ENCODE measurements at regions not wholly inside any gene's neighbourhood (a gene's known extent, or its start where the extent isn't known, plus 50 kb on each side); places are given as distances from the start of the nearest gene placed in this dataset.
A peak's percentile ranks its signal among the peaks of the same experiment; 100 is the strongest.

GRCh38 chr10:89829262-89829886, 128.0 kb downstream of the KIF20B start:
- Histone ChIP-seq H3K4me1 (no peaks in the 10 kb centered on the region), H3K9me3 (peaks cover 0 to 8% (median 0%) of the 10 kb centered on the region in 4 donors), H3K27me3 (no peaks in the 10 kb centered on the region), H3K27ac (no peak overlapping the region), H3K36me3 (no peaks in the 10 kb centered on the region), H3K4me3 (no peak overlapping the region)
- intact Hi-C loops (cut with DNase I; ENCODE audit: low total_unique reads): no loop called here
- TF ChIP-seq EP300 (IDR thresholded peaks at IDR 0.05): no peak
- WGBS, 5 donors: 92 to 96% (median 95%) methylated on average over 20 of the region's 20 CpGs
- DNase-seq: no peak

- WGBS, 5 donors: 83 to 96% (median 93%) methylated on average over 5 of the region's 5 CpGs
- H3K4me1 ChIP-seq: no peaks in the 10 kb centered on the region
- H3K36me3 ChIP-seq: no peaks in the 10 kb centered on the region
- no peak for DNase-seq
- no peaks in the 10 kb centered on the region for H3K27me3 ChIP-seq
- intact Hi-C loops (cut with DNase I; ENCODE audit: low total_unique reads): no loop called here
- H3K4me3 ChIP-seq: no peak overlapping the region
- no peak for TF ChIP-seq EP300 (IDR thresholded peaks at IDR 0.05)
- H3K9me3 ChIP-seq: peaks cover 0 to 8% (median 0%) of the 10 kb centered on the region in 4 donors
- no peak overlapping the region for H3K27ac ChIP-seq
These were observed 128.5 kb downstream of the KIF20B start for GRCh38 chr10:89829887-89830269.

- Histone ChIP-seq H3K9me3 (peaks cover 0 to 8% (median 0%) of the 10 kb centered on the region in 4 donors), H3K36me3 (no peaks in the 10 kb centered on the region), H3K4me3 (no peak overlapping the region), H3K27ac (no peak overlapping the region), H3K27me3 (no peaks in the 10 kb centered on the region), H3K4me1 (no peaks in the 10 kb centered on the region)
- intact Hi-C loops (cut with DNase I; ENCODE audit: low total_unique reads): no loop called here
- TF ChIP-seq EP300 (IDR thresholded peaks at IDR 0.05) (no peak), POLR2A (IDR thresholded peaks at IDR 0.05) (no peak), CTCF (IDR thresholded peaks at IDR 0.05) (no peak), POLR2AphosphoS5 (IDR thresholded peaks at IDR 0.05) (no peak)
- 87 to 95% (median 90%) methylated on average over 2 of the region's 2 CpGs for WGBS, 5 donors
- DNase-seq: no peak
These were observed 129.2 kb downstream of the KIF20B start for GRCh38 chr10:89830624-89831023.

GRCh38 chr10:89836840-89837164, 135.4 kb downstream of the KIF20B start:
- H3K36me3 ChIP-seq: no peaks in the 10 kb centered on the region
- no peak for DNase-seq
- H3K27me3 ChIP-seq: peaks cover 0 to 18% (median 0%) of the 10 kb centered on the region in 3 donors
- intact Hi-C loops (cut with DNase I; ENCODE audit: low total_unique reads): no loop called here
- TF ChIP-seq CTCF (IDR thresholded peaks at IDR 0.05) (no peak), POLR2A (IDR thresholded peaks at IDR 0.05) (no peak), POLR2AphosphoS5 (IDR thresholded peaks at IDR 0.05) (no peak), EP300 (IDR thresholded peaks at IDR 0.05) (no peak)
- H3K4me1 ChIP-seq: peaks cover 8 to 14% (median 11%) of the 10 kb centered on the region in 4 donors
- H3K27ac ChIP-seq: peak overlapping the region; percentile 47 to 83 (median 76)
- H3K4me3 ChIP-seq: peak overlapping the region; percentile 59 to 69 (median 62)
- WGBS, 5 donors: 16 to 36% (median 25%) methylated on average over 12 of the region's 12 CpGs
- H3K9me3 ChIP-seq: peaks cover 0 to 8% (median 0%) of the 10 kb centered on the region in 4 donors

- peaks cover 8 to 14% (median 11%) of the 10 kb centered on the region in 4 donors for H3K4me1 ChIP-seq
- peak overlapping the region; percentile 47 to 83 (median 76) for H3K27ac ChIP-seq
- H3K4me3 ChIP-seq: peak overlapping the region; percentile 59 to 69 (median 62)
- no peaks in the 10 kb centered on the region for H3K36me3 ChIP-seq
- intact Hi-C loops (cut with DNase I; ENCODE audit: low total_unique reads): no loop called here
- TF ChIP-seq POLR2A (IDR thresholded peaks at IDR 0.05) (no peak), EP300 (IDR thresholded peaks at IDR 0.05) (no peak), POLR2AphosphoS5 (IDR thresholded peaks at IDR 0.05) (no peak), CTCF (IDR thresholded peaks at IDR 0.05) (no peak)
- peak; percentile 29 to 80 for DNase-seq
- 1 to 4% (median 3%) methylated on average over 15 to 65 of the region's 65 CpGs for WGBS, 5 donors
- H3K27me3 ChIP-seq: peaks cover 0 to 18% (median 0%) of the 10 kb centered on the region in 3 donors
- peaks cover 0 to 8% (median 0%) of the 10 kb centered on the region in 4 donors for H3K9me3 ChIP-seq
These were observed 136.0 kb downstream of the KIF20B start for GRCh38 chr10:89837165-89838043.
